C4-2B (cell line): ENCODE measurements at regions not wholly inside any gene's neighbourhood (a gene's known extent, or its start where the extent isn't known, plus 50 kb on each side); places are given as distances from the start of the nearest gene placed in this dataset.

ENCODE experiments used
- ZFX ChIP-seq: fragments of 450-650 bp; IDR thresholded peaks from 2 replicates; pipeline ENCODE4 v1.6.1; 2017
- TF ChIP-seq, protein P1 (sequence below): fragments of 450-650 bp; conservative IDR thresholded peaks from 2 replicates; pipeline ENCODE4 v1.5.1; 2017; ENCODE audit warnings: mild to moderate bottlenecking

DNA sequence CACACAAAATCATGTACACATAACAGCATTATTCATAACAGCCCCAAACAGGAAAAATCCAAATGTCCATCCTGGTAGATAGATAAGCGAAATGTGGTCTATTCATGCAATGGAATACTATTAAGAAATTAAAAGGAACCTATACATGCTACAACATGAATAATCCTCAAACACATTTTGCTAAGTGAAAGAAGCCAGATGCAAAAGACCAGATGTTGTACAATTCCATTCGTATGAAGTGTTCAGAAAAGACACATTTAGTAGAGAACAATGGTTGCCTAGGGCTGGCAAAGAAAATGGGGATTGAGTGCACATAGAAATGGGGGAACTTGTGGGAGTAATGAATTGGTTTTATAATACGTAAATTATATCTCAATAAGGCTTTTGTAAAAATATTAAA is 182.3 kb downstream of the EBLN2 start:
- TF ChIP-seq, protein P1, sequence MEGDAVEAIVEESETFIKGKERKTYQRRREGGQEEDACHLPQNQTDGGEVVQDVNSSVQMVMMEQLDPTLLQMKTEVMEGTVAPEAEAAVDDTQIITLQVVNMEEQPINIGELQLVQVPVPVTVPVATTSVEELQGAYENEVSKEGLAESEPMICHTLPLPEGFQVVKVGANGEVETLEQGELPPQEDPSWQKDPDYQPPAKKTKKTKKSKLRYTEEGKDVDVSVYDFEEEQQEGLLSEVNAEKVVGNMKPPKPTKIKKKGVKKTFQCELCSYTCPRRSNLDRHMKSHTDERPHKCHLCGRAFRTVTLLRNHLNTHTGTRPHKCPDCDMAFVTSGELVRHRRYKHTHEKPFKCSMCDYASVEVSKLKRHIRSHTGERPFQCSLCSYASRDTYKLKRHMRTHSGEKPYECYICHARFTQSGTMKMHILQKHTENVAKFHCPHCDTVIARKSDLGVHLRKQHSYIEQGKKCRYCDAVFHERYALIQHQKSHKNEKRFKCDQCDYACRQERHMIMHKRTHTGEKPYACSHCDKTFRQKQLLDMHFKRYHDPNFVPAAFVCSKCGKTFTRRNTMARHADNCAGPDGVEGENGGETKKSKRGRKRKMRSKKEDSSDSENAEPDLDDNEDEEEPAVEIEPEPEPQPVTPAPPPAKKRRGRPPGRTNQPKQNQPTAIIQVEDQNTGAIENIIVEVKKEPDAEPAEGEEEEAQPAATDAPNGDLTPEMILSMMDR, result no peak
- TF ChIP-seq ZFX, result no peak
